ENCODE measurements at regions not wholly inside any gene's neighbourhood (a gene's known extent, or its start where the extent isn't known, plus 50 kb on each side); places are given as distances from the start of the nearest gene placed in this dataset.
"Not testable (repeated sequence)": the region's sequence is repeated elsewhere in the genome, so short reads cannot be mapped to it uniquely, and the experiment has no call there.

GRCh38 chr1:60489916-60490480 is 416.4 kb upstream of the C1orf87 start:
- DNase-seq, result not testable (repeated sequence)

- no peak for DNase-seq
These were observed 415.3 kb upstream of the C1orf87 start for GRCh38 chr1:60488847-60489246.

- DNase-seq, result no peak
These were observed 414.2 kb upstream of the C1orf87 start for GRCh38 chr1:60487565-60488345.

- DNase-seq, result no peak
These were observed 409.9 kb upstream of the C1orf87 start for GRCh38 chr1:60483509-60483908.

- DNase-seq, result no peak
These were observed 396.7 kb upstream of the C1orf87 start for GRCh38 chr1:60470246-60470645.

GRCh38 chr1:60463786-60464185 is 390.2 kb upstream of the C1orf87 start:
- DNase-seq, result no peak

GRCh38 chr1:60463146-60463545 is 389.6 kb upstream of the C1orf87 start:
- no peak for DNase-seq

GRCh38 chr1:60461925-60462595 is 388.5 kb upstream of the C1orf87 start:
- no peak for DNase-seq

- no peak for DNase-seq
These were observed 384.5 kb upstream of the C1orf87 start for GRCh38 chr1:60458111-60458510.

- no peak for DNase-seq
These were observed 376.3 kb upstream of the C1orf87 start for GRCh38 chr1:60449876-60450275.

- DNase-seq, result no peak
These were observed 375.3 kb upstream of the C1orf87 start for GRCh38 chr1:60448850-60449249.

- no peak for DNase-seq
These were observed 371.1 kb upstream of the C1orf87 start for GRCh38 chr1:60444680-60445079.

- DNase-seq, result no peak
These were observed 362.6 kb upstream of the C1orf87 start for GRCh38 chr1:60436186-60436585.

GRCh38 chr1:60431593-60431992 is 358.0 kb upstream of the C1orf87 start:
- DNase-seq, result no peak

GRCh38 chr1:60430375-60430774 is 356.8 kb upstream of the C1orf87 start:
- no peak for DNase-seq

GRCh38 chr1:60428127-60428526 is 354.6 kb upstream of the C1orf87 start:
- DNase-seq, result no peak

- DNase-seq, result no peak
These were observed 354.1 kb upstream of the C1orf87 start for GRCh38 chr1:60427701-60428100.

GRCh38 chr1:60427194-60427593 is 353.6 kb upstream of the C1orf87 start:
- DNase-seq, result no peak

- DNase-seq, result no peak
These were observed 352.0 kb upstream of the C1orf87 start for GRCh38 chr1:60425528-60425927.

- DNase-seq, result no peak
These were observed 349.7 kb upstream of the C1orf87 start for GRCh38 chr1:60423146-60423780.

- no peak for DNase-seq
These were observed 348.4 kb upstream of the C1orf87 start for GRCh38 chr1:60421965-60422364.

GRCh38 chr1:60419023-60419422 is 345.5 kb upstream of the C1orf87 start:
- no peak for DNase-seq

- DNase-seq, result no peak
These were observed 342.1 kb upstream of the C1orf87 start for GRCh38 chr1:60415696-60416095.

GRCh38 chr1:60413091-60413490 is 339.5 kb upstream of the C1orf87 start:
- no peak for DNase-seq
